H9 (cell line): ENCODE measurements at regions not wholly inside any gene's neighbourhood (a gene's known extent, or its start where the extent isn't known, plus 50 kb on each side); places are given as distances from the start of the nearest gene placed in this dataset.

Source experiments
- DNase-seq: peaks from one replicate; pipeline ENCODE4 v3.0.0-alpha.2; 2017
- H2AFZ ChIP-seq: one replicate; pipeline ENCODE4 v1.6.1; 2013; ENCODE audit warnings: mild to moderate bottlenecking, low read length, control low read depth, moderate library complexity
- H2AK5ac ChIP-seq: 2 replicates; pipeline ENCODE4 v1.6.1; 2013; ENCODE audit warnings: low read length, control low read depth, mixed read lengths; ENCODE audit not compliant: insufficient read length
- H2BK120ac ChIP-seq: one replicate; pipeline ENCODE4 v1.6.1; 2013; ENCODE audit warnings: low read depth, mild to moderate bottlenecking, low read length, control low read depth, inconsistent platforms; ENCODE audit not compliant: poor library complexity, severe bottlenecking
- H2BK12ac ChIP-seq: 2 replicates; pipeline ENCODE4 v1.6.1; 2013; ENCODE audit warnings: low read length, control low read depth, mixed read lengths, low read depth; ENCODE audit not compliant: insufficient read length
- H2BK15ac ChIP-seq: 2 replicates; pipeline ENCODE4 v1.6.1; 2013; ENCODE audit warnings: low read depth, low read length, control low read depth
- H2BK20ac ChIP-seq: one replicate; pipeline ENCODE4 v1.6.1; 2013; ENCODE audit warnings: low read depth, mild to moderate bottlenecking, low read length, control low read depth, inconsistent platforms; ENCODE audit not compliant: poor library complexity, severe bottlenecking
- H2BK5ac ChIP-seq: 2 replicates; pipeline ENCODE4 v1.6.1; 2013; ENCODE audit warnings: low read length, control low read depth, mixed read lengths; ENCODE audit not compliant: insufficient read length
- H3K14ac ChIP-seq: 2 replicates; pipeline ENCODE4 v1.6.1; 2013; ENCODE audit warnings: low read length, control low read depth; ENCODE audit not compliant: insufficient read depth
- H3K18ac ChIP-seq: 2 replicates; pipeline ENCODE4 v1.6.1; 2013; ENCODE audit warnings: low read depth, mild to moderate bottlenecking, mixed read lengths, low read length, control low read depth; ENCODE audit not compliant: insufficient read length
- H3K23ac ChIP-seq: 2 replicates; pipeline ENCODE4 v1.6.1; 2013; ENCODE audit warnings: low read length, control low read depth, mixed read lengths, low read depth; ENCODE audit not compliant: insufficient read length
- H3K23me2 ChIP-seq: 2 replicates; pipeline ENCODE4 v1.6.1; 2013; ENCODE audit warnings: low read depth, mild to moderate bottlenecking, mixed read lengths, low read length, control low read depth; ENCODE audit not compliant: insufficient read length, poor library complexity, severe bottlenecking
- H3K27ac ChIP-seq: 2 replicates; pipeline ENCODE4 v1.5.1; 2013; ENCODE audit warnings: low read length, control low read depth, mixed read lengths, low read depth; ENCODE audit not compliant: insufficient read length
- H3K27me3 ChIP-seq: 2 replicates; pipeline ENCODE4 v1.6.1; 2013; ENCODE audit warnings: low read length, control low read depth, inconsistent platforms; ENCODE audit not compliant: insufficient read depth
- H3K4ac ChIP-seq: 2 replicates; pipeline ENCODE4 v1.6.1; 2013; ENCODE audit warnings: low read depth, mild to moderate bottlenecking, control low read depth, inconsistent platforms, low read length, moderate library complexity
- H3K4me1 ChIP-seq: 2 replicates; pipeline ENCODE4 v1.6.1; 2013; ENCODE audit warnings: low read length, control low read depth, inconsistent platforms; ENCODE audit not compliant: insufficient read depth
- H3K4me2 ChIP-seq: 2 replicates; pipeline ENCODE4 v1.6.1; 2013; ENCODE audit warnings: low read length, control low read depth, mixed read lengths; ENCODE audit not compliant: insufficient read length, insufficient read depth
- H3K56ac ChIP-seq: 2 replicates; pipeline ENCODE4 v1.6.1; 2013; ENCODE audit warnings: low read depth, mild to moderate bottlenecking, mixed read lengths, low read length, control low read depth; ENCODE audit not compliant: insufficient read length
- H3K79me1 ChIP-seq: 2 replicates; pipeline ENCODE4 v1.6.1; 2013; ENCODE audit warnings: low read depth, mild to moderate bottlenecking, moderate library complexity, low read length, control low read depth, inconsistent platforms; ENCODE audit not compliant: insufficient read depth, poor library complexity, severe bottlenecking
- H3K79me2 ChIP-seq: 2 replicates; pipeline ENCODE4 v1.6.1; 2013; ENCODE audit warnings: low read length, control low read depth, inconsistent platforms; ENCODE audit not compliant: insufficient read depth
- H3K9ac ChIP-seq: 2 replicates; pipeline ENCODE4 v1.6.1; 2013; ENCODE audit warnings: low read length, control low read depth, mixed read lengths; ENCODE audit not compliant: insufficient read length; ENCODE audit errors: extremely low read depth
- H3K9me3 ChIP-seq: one replicate; pipeline ENCODE4 v1.6.1; 2013; ENCODE audit warnings: low read depth, low read length, inconsistent platforms; ENCODE audit not compliant: control insufficient read depth
- H3T11ph ChIP-seq: one replicate; pipeline ENCODE4 v1.6.1; 2013; ENCODE audit warnings: mild to moderate bottlenecking, low read length, control low read depth, inconsistent platforms
- H4K20me1 ChIP-seq: one replicate; pipeline ENCODE4 v1.6.1; 2013; ENCODE audit not compliant: control insufficient read depth, insufficient read length, insufficient read depth
- H4K5ac ChIP-seq: 2 replicates; pipeline ENCODE4 v1.6.1; 2013; ENCODE audit warnings: low read depth, mild to moderate bottlenecking, mixed read lengths, low read length, control low read depth; ENCODE audit not compliant: insufficient read length
- H4K8ac ChIP-seq: replicated peaks from 2 replicates; pipeline ENCODE4 v1.6.1; 2013; ENCODE audit warnings: low read length, control low read depth, mixed read lengths, low read depth; ENCODE audit not compliant: insufficient read length
- H4K91ac ChIP-seq: 2 replicates; pipeline ENCODE4 v1.6.1; 2013; ENCODE audit warnings: low read depth, mild to moderate bottlenecking, moderate library complexity, mixed read lengths, low read length, control low read depth; ENCODE audit not compliant: insufficient read length
- H3K27ac Mint-ChIP-seq, 3 experiments: 2 replicates in 2 of 3; 3 replicates in 1 of 3; pipeline ENCODE4 v1.8.0; 2020 to 2021; ENCODE audit warnings: mixed read lengths in 3 of 3, mild to moderate bottlenecking in 1 of 3, moderate library complexity in 1 of 3
- H3K27me3 Mint-ChIP-seq: 2 replicates; pipeline ENCODE4 v1.8.0; 2021; ENCODE audit warnings: low read depth, mild to moderate bottlenecking, moderate library complexity, mixed read lengths
- H3K36me3 Mint-ChIP-seq, 3 experiments: 2 replicates in 2 of 3; 3 replicates in 1 of 3; pipeline ENCODE4 v1.8.0; 2020 to 2021; ENCODE audit warnings: low read depth in 3 of 3, mixed read lengths in 3 of 3; ENCODE audit not compliant: insufficient read depth in 1 of 3
- H3K4me1 Mint-ChIP-seq, 2 experiments: 2 replicates each; pipeline ENCODE4 v1.8.0; 2020; ENCODE audit warnings: mixed read lengths in 2 of 2
- H3K4me3 Mint-ChIP-seq, 2 experiments: 2 replicates in 1 of 2; 3 replicates in 1 of 2; pipeline ENCODE4 v1.8.0; 2020 to 2021; ENCODE audit warnings: mild to moderate bottlenecking in 2 of 2, mixed read lengths in 2 of 2, moderate library complexity in 1 of 2
- H3K9me3 Mint-ChIP-seq, 2 experiments: 2 replicates in 1 of 2; 3 replicates in 1 of 2; pipeline ENCODE4 v1.8.0; 2020; ENCODE audit warnings: mild to moderate bottlenecking in 2 of 2, mixed read lengths in 2 of 2, moderate library complexity in 1 of 2
- TF ChIP-seq, protein P1 (sequence below): fragments of 200-600 bp; sonication (generic); conservative IDR thresholded peaks from 3 replicates; pipeline ENCODE4 v1.8.0; 2021; ENCODE audit warnings: antibody characterized with exemption, mild to moderate bottlenecking

DNA sequence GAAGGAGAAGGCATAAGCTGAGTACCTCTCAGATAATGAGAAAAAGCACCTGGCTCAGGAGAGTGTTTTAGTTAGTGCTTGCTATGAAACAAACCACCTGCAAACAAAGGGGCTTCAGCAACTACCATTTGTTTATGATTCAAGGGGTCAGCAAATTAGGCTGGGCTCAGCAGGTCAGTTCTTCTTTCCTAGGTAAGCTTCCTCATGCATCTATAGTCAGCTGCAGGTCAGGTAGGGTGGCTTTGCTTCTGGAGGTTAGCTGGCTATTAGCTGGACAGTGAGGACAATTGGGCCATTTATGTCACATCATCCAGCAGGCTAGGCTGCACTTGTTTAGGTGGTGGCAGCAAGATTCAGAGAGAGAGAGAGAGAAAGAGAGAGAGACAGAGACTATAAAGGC is 185.5 kb downstream of the EMX2 start:
- Histone ChIP-seq H3K23me2 (no peaks in the 10 kb centered on the region), H3K56ac (no peak overlapping the region), H2BK20ac (no peak overlapping the region), H3T11ph (no peak overlapping the region), H3K27me3 (no peaks in the 10 kb centered on the region), H3K23ac (no peak overlapping the region), H4K5ac (no peak overlapping the region), H3K79me2 (no peaks in the 10 kb centered on the region), H4K8ac (no peak overlapping the region), H2AFZ (no peak overlapping the region), H3K9ac (no peak overlapping the region), H3K4me1 (no peaks in the 10 kb centered on the region), H3K9me3 (no peaks in the 10 kb centered on the region), H2AK5ac (no peak overlapping the region), H2BK15ac (no peak overlapping the region), H2BK12ac (no peak overlapping the region), H3K14ac (no peak overlapping the region), H3K79me1 (no peaks in the 10 kb centered on the region), H3K18ac (no peak overlapping the region), H4K91ac (no peak overlapping the region), H3K4ac (no peak overlapping the region), H2BK120ac (no peak overlapping the region), H2BK5ac (no peak overlapping the region), H3K27ac (no peak overlapping the region), H4K20me1 (no peaks in the 10 kb centered on the region), H3K4me2 (no peak overlapping the region)
- Mint-ChIP-seq H3K4me1 (peaks cover 16 to 25% of the 10 kb centered on the region in 2 experiments), H3K36me3 (no peaks in the 10 kb centered on the region; a peak in 1 of 7 replicates), H3K9me3 (no peaks in the 10 kb centered on the region), H3K27me3 (peaks cover 15% of the 10 kb centered on the region), H3K4me3 (no peak overlapping the region), H3K27ac (no peak overlapping the region)
- no peak for DNase-seq
- TF ChIP-seq, protein P1, sequence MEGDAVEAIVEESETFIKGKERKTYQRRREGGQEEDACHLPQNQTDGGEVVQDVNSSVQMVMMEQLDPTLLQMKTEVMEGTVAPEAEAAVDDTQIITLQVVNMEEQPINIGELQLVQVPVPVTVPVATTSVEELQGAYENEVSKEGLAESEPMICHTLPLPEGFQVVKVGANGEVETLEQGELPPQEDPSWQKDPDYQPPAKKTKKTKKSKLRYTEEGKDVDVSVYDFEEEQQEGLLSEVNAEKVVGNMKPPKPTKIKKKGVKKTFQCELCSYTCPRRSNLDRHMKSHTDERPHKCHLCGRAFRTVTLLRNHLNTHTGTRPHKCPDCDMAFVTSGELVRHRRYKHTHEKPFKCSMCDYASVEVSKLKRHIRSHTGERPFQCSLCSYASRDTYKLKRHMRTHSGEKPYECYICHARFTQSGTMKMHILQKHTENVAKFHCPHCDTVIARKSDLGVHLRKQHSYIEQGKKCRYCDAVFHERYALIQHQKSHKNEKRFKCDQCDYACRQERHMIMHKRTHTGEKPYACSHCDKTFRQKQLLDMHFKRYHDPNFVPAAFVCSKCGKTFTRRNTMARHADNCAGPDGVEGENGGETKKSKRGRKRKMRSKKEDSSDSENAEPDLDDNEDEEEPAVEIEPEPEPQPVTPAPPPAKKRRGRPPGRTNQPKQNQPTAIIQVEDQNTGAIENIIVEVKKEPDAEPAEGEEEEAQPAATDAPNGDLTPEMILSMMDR = no peak
